Activated CD4-positive, alpha-beta T cell treated with anti-CD3 and anti-CD28 coated beads for 4 hours (primary cell): ENCODE measurements at regions not wholly inside any gene's neighbourhood (a gene's known extent, or its start where the extent isn't known, plus 50 kb on each side); places are given as distances from the start of the nearest gene placed in this dataset.

Experiments used
- DNase-seq, 2 donors: peaks; one replicate each; pipeline ENCODE4 v3.0.0-alpha.2; 2020

- DNase-seq = no peak
These were observed 53.0 kb upstream of the ANKEF1 start for GRCh38 chr20:9981829-9982228.

GRCh38 chr20:9978397-9979004, 56.3 kb upstream of the ANKEF1 start:
- peak; percentile 15 to 47 for DNase-seq

GRCh38 chr20:9977629-9978028, 57.2 kb upstream of the ANKEF1 start:
- DNase-seq = no peak

GRCh38 chr20:9974324-9974723, 60.5 kb upstream of the ANKEF1 start:
- no peak for DNase-seq

GRCh38 chr20:9971746-9972145, 63.0 kb upstream of the ANKEF1 start:
- no peak for DNase-seq

GRCh38 chr20:9969626-9970025, 65.2 kb upstream of the ANKEF1 start:
- DNase-seq = no peak

GRCh38 chr20:9968015-9968414, 66.8 kb upstream of the ANKEF1 start:
- DNase-seq = no peak

GRCh38 chr20:9966966-9967365, 67.8 kb upstream of the ANKEF1 start:
- DNase-seq = no peak

GRCh38 chr20:9963029-9963428, 71.8 kb upstream of the ANKEF1 start:
- no peak for DNase-seq

- no peak for DNase-seq
These were observed 76.1 kb upstream of the ANKEF1 start for GRCh38 chr20:9958693-9959092.

- DNase-seq = no peak
These were observed 79.1 kb upstream of the ANKEF1 start for GRCh38 chr20:9955646-9956045.

GRCh38 chr20:9949563-9949962, 85.2 kb upstream of the ANKEF1 start:
- DNase-seq = no peak

- DNase-seq = no peak
These were observed 89.4 kb upstream of the ANKEF1 start for GRCh38 chr20:9945408-9945807.

GRCh38 chr20:9942736-9943135, 92.1 kb upstream of the ANKEF1 start:
- no peak for DNase-seq

- no peak for DNase-seq
These were observed 94.5 kb upstream of the ANKEF1 start for GRCh38 chr20:9940329-9940728.

GRCh38 chr20:9939231-9939630, 95.6 kb upstream of the ANKEF1 start:
- no peak for DNase-seq

GRCh38 chr20:9935285-9935684, 96.4 kb upstream of the PAK5 start:
- DNase-seq = no peak

- no peak for DNase-seq
These were observed 91.3 kb upstream of the PAK5 start for GRCh38 chr20:9930142-9930541.

- no peak for DNase-seq
These were observed 90.1 kb upstream of the PAK5 start for GRCh38 chr20:9928955-9929354.

- no peak for DNase-seq
These were observed 89.4 kb upstream of the PAK5 start for GRCh38 chr20:9928281-9928737.

GRCh38 chr20:9927224-9927623, 88.3 kb upstream of the PAK5 start:
- DNase-seq = no peak

GRCh38 chr20:9926476-9926875, 87.6 kb upstream of the PAK5 start:
- no peak for DNase-seq

- no peak for DNase-seq
These were observed 87.1 kb upstream of the PAK5 start for GRCh38 chr20:9926007-9926406.

- no peak for DNase-seq
These were observed 84.8 kb upstream of the PAK5 start for GRCh38 chr20:9923648-9924047.

- no peak for DNase-seq
These were observed 82.0 kb upstream of the PAK5 start for GRCh38 chr20:9920866-9921265.
